GM12878 (cell line): ENCODE measurements at regions not wholly inside any gene's neighbourhood (a gene's known extent, or its start where the extent isn't known, plus 50 kb on each side); places are given as distances from the start of the nearest gene placed in this dataset.
A peak's percentile ranks its signal among the peaks of the same experiment; 100 is the strongest.

Source experiments
- SP1 ChIP-seq: IDR thresholded peaks from one replicate; pipeline ENCODE4 v1.6.1; 2011; ENCODE audit warnings: low read depth, low read length
- TF ChIP-seq, protein P1 (sequence below): IDR thresholded peaks from 2 replicates; pipeline ENCODE4 v1.6.1; 2011; ENCODE audit warnings: borderline replicate concordance, low read depth, mild to moderate bottlenecking, moderate library complexity, low read length; ENCODE audit not compliant: insufficient read depth, poor library complexity, severe bottlenecking
- TF ChIP-seq, protein P2 (sequence below), 3 experiments: IDR thresholded peaks in 2 of 3; conservative IDR thresholded peaks in 1 of 3; 2 replicates each; pipeline ENCODE4 v1.5.1; 2011; ENCODE audit warnings: low read depth in 3 of 3, low read length in 3 of 3, mild to moderate bottlenecking in 3 of 3, control low read depth in 2 of 3, moderate library complexity in 2 of 3, inconsistent platforms in 1 of 3, mixed read lengths in 1 of 3; ENCODE audit not compliant: control insufficient read depth in 2 of 3, insufficient read depth in 1 of 3; ENCODE audit errors: extremely low read depth in 1 of 3

DNA sequence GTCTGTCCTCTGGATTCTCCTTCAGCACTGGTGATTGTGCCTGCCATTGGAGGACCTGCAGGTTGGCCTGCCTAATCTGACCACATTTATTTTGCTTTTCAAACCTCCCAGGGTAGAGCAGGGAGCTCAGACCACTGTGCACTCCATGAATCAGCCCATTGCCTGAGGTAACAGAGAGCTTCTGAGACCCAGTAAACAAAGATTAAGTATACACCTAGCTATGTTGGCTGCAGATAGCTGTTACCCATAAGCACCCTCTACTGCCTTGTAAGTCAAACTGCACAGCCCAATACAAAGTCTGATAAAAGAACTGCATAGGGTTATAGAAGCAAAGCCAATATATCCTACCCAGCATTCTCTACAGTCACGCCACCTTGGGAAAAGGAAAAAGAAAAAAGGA, 338.7 kb downstream of the HTR1B start:
- TF ChIP-seq, protein P1, sequence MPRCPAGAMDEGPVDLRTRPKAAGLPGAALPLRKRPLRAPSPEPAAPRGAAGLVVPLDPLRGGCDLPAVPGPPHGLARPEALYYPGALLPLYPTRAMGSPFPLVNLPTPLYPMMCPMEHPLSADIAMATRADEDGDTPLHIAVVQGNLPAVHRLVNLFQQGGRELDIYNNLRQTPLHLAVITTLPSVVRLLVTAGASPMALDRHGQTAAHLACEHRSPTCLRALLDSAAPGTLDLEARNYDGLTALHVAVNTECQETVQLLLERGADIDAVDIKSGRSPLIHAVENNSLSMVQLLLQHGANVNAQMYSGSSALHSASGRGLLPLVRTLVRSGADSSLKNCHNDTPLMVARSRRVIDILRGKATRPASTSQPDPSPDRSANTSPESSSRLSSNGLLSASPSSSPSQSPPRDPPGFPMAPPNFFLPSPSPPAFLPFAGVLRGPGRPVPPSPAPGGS: no peak
- no peak for TF ChIP-seq SP1
- TF ChIP-seq, protein P2, sequence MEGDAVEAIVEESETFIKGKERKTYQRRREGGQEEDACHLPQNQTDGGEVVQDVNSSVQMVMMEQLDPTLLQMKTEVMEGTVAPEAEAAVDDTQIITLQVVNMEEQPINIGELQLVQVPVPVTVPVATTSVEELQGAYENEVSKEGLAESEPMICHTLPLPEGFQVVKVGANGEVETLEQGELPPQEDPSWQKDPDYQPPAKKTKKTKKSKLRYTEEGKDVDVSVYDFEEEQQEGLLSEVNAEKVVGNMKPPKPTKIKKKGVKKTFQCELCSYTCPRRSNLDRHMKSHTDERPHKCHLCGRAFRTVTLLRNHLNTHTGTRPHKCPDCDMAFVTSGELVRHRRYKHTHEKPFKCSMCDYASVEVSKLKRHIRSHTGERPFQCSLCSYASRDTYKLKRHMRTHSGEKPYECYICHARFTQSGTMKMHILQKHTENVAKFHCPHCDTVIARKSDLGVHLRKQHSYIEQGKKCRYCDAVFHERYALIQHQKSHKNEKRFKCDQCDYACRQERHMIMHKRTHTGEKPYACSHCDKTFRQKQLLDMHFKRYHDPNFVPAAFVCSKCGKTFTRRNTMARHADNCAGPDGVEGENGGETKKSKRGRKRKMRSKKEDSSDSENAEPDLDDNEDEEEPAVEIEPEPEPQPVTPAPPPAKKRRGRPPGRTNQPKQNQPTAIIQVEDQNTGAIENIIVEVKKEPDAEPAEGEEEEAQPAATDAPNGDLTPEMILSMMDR (IDR thresholded peaks at IDR 0.05 in 2 of 3, conservative IDR thresholded peaks at IDR 0.05 in 1 of 3; ENCODE audit: control insufficient read depth in 2 of 3, extremely low read depth in 1 of 3, insufficient read depth in 1 of 3, low read depth in 3 of 3, low read length in 3 of 3): peak in 1 of 3 experiments; percentile 6; a peak in 1 of 6 replicates
